ENCODE measurements at regions not wholly inside any gene's neighbourhood (a gene's known extent, or its start where the extent isn't known, plus 50 kb on each side); places are given as distances from the start of the nearest gene placed in this dataset.

DNA sequence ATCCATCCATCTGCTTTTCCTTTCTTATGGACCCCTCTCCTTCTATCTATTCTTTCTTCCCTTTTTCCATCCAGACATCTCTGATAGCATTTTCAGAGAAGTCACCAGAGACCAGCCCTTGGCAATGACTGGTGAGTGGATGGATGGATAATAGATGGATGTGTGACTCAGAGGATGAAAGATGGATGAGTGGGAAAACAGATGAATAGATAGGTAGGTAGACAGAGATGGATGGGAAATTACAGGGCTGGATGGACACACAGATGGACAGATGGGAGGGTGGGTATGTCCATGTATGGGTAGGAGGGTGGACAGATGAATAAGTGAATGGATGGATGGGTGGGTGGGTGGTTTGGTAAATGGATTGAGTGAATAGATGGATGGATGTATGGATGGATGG lies 101.0 kb downstream of the LITAF start:
- no peaks in the 10 kb centered on the region for H3K4me1 ChIP-seq (ENCODE audit: insufficient read depth, low read length)
- H3K27ac ChIP-seq (ENCODE audit: low read depth, low read length): no peak overlapping the region
- Mint-ChIP-seq H3K36me3 (peaks cover 16 to 53% of the 10 kb centered on the region in 2 donors), H3K9me3 (peaks cover 0 to 29% (median 24%) of the 10 kb centered on the region in 8 donors), H3K27me3 (no peaks in the 10 kb centered on the region), H3K27ac (peak overlapping the region in 1 of 7 donors; percentile 86), H3K4me3 (no peak overlapping the region), H3K4me1 (peaks cover 0 to 1% (median 0%) of the 10 kb centered on the region in 4 donors)
- H3K9me3 ChIP-seq (ENCODE audit: control insufficient read depth in 1 of 2, low read length in 2 of 2): no peaks in the 10 kb centered on the region
- H3K27me3 ChIP-seq (ENCODE audit: insufficient read depth, low read length): no peaks in the 10 kb centered on the region
- H3K4me3 ChIP-seq (ENCODE audit: low read length in 2 of 2): no peak overlapping the region
- no peak for DNase-seq
- POLR2A ChIA-PET (ENCODE audit: partially characterized antibody): no interaction called here
- intact Hi-C loops (cut with micrococcal nuclease): no loop called here
- H3K36me3 ChIP-seq (ENCODE audit: insufficient read depth, low read length): no peaks in the 10 kb centered on the region
- CTCF ChIA-PET (ENCODE audit: partially characterized antibody): no interaction called here

DNA sequence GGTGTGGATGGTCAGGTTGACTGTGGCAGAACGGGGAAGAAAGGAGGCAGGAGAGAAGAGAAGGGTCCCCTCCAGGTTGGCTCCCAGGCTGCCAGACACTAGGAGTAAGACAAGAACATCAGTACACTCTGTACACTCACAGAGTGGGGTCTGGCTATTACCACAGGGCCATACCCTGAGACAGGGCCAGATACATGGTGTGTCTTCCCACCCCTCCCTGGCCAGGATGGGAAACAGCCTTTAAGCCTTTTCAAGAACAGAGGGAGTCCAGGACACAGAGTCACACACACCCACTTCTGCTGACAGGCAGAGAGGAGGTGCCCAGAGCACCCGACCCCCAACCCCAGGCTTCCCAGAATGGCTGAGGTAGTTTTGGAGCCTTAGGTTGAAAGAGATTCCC lies 99.4 kb downstream of the LITAF start:
- Histone ChIP-seq H3K27ac (ENCODE audit: low read depth, low read length) (no peak overlapping the region), H3K9me3 (ENCODE audit: control insufficient read depth in 1 of 2, low read length in 2 of 2) (no peaks in the 10 kb centered on the region), H3K36me3 (ENCODE audit: insufficient read depth, low read length) (no peaks in the 10 kb centered on the region), H3K27me3 (ENCODE audit: insufficient read depth, low read length) (no peaks in the 10 kb centered on the region), H3K4me1 (ENCODE audit: insufficient read depth, low read length) (no peaks in the 10 kb centered on the region), H3K4me3 (ENCODE audit: low read length in 2 of 2) (no peak overlapping the region)
- peaks cover 0 to 1% (median 0%) of the 10 kb centered on the region in 4 donors for H3K4me1 Mint-ChIP-seq
- DNase-seq: no peak
- H3K9me3 Mint-ChIP-seq: peaks cover 0 to 24% (median 18%) of the 10 kb centered on the region in 8 donors
- intact Hi-C loops (cut with micrococcal nuclease): no loop called here
- H3K4me3 Mint-ChIP-seq: no peak overlapping the region
- ChIA-PET POLR2A (ENCODE audit: partially characterized antibody) (no interaction called here), CTCF (ENCODE audit: partially characterized antibody) (no interaction called here)
- H3K36me3 Mint-ChIP-seq: peaks cover 13 to 43% of the 10 kb centered on the region in 2 donors
- no peak overlapping the region for H3K27ac Mint-ChIP-seq
- H3K27me3 Mint-ChIP-seq: no peaks in the 10 kb centered on the region

GRCh38 chr16:11488304-11488703 lies 98.4 kb downstream of the LITAF start:
- Histone ChIP-seq H3K4me1 (ENCODE audit: insufficient read depth, low read length) (no peaks in the 10 kb centered on the region), H3K27me3 (ENCODE audit: insufficient read depth, low read length) (no peaks in the 10 kb centered on the region), H3K9me3 (ENCODE audit: control insufficient read depth in 1 of 2, low read length in 2 of 2) (no peaks in the 10 kb centered on the region), H3K27ac (ENCODE audit: low read depth, low read length) (no peak overlapping the region), H3K4me3 (ENCODE audit: low read length in 2 of 2) (no peak overlapping the region), H3K36me3 (ENCODE audit: insufficient read depth, low read length) (no peaks in the 10 kb centered on the region)
- POLR2A ChIA-PET (ENCODE audit: partially characterized antibody): no interaction called here
- H3K27ac Mint-ChIP-seq: no peak overlapping the region
- H3K4me3 Mint-ChIP-seq: no peak overlapping the region
- H3K4me1 Mint-ChIP-seq: peaks cover 0 to 4% (median 3%) of the 10 kb centered on the region in 4 donors
- H3K9me3 Mint-ChIP-seq: peaks cover 0 to 17% (median 10%) of the 10 kb centered on the region in 8 donors
- H3K36me3 Mint-ChIP-seq: peaks cover 8 to 33% of the 10 kb centered on the region in 2 donors
- DNase-seq: no peak
- H3K27me3 Mint-ChIP-seq: no peaks in the 10 kb centered on the region
- intact Hi-C loops (cut with micrococcal nuclease): no loop called here
- CTCF ChIA-PET (ENCODE audit: partially characterized antibody): no interaction called here

GRCh38 chr16:11491524-11491923 lies 95.2 kb downstream of the LITAF start:
- ChIA-PET POLR2A (ENCODE audit: partially characterized antibody) (no interaction called here), CTCF (ENCODE audit: partially characterized antibody) (no interaction called here)
- peak overlapping the region in 1 of 7 donors; percentile 14 for H3K27ac Mint-ChIP-seq
- no peaks in the 10 kb centered on the region for H3K27me3 Mint-ChIP-seq
- Histone ChIP-seq H3K9me3 (ENCODE audit: control insufficient read depth in 1 of 2, low read length in 2 of 2) (no peaks in the 10 kb centered on the region), H3K27ac (ENCODE audit: low read depth, low read length) (no peak overlapping the region), H3K4me3 (ENCODE audit: low read length in 2 of 2) (no peak overlapping the region), H3K4me1 (ENCODE audit: insufficient read depth, low read length) (peaks cover 3% of the 10 kb centered on the region), H3K27me3 (ENCODE audit: insufficient read depth, low read length) (no peaks in the 10 kb centered on the region), H3K36me3 (ENCODE audit: insufficient read depth, low read length) (no peaks in the 10 kb centered on the region)
- intact Hi-C loops (cut with micrococcal nuclease): no loop called here
- peaks cover 2 to 7% of the 10 kb centered on the region in 2 donors for H3K36me3 Mint-ChIP-seq
- peaks cover 0 to 10% (median 0%) of the 10 kb centered on the region in 8 donors for H3K9me3 Mint-ChIP-seq
- DNase-seq: no peak
- no peak overlapping the region for H3K4me3 Mint-ChIP-seq
- H3K4me1 Mint-ChIP-seq: peaks cover under 1 to 16% (median 10%) of the 10 kb centered on the region in 4 donors

GRCh38 chr16:11492808-11493530 lies 93.8 kb downstream of the LITAF start:
- no peaks in the 10 kb centered on the region for H3K27me3 ChIP-seq (ENCODE audit: insufficient read depth, low read length)
- intact Hi-C loops (cut with micrococcal nuclease): no loop called here
- Mint-ChIP-seq H3K9me3 (peaks cover 0 to 10% (median 0%) of the 10 kb centered on the region in 8 donors), H3K27ac (peak overlapping the region in 4 of 7 donors; percentile 43 to 82 (median 76)), H3K4me1 (peaks cover 5 to 30% (median 11%) of the 10 kb centered on the region in 4 donors), H3K27me3 (no peaks in the 10 kb centered on the region), H3K4me3 (no peak overlapping the region), H3K36me3 (peaks cover 2 to 4% of the 10 kb centered on the region in 2 donors)
- H3K9me3 ChIP-seq (ENCODE audit: control insufficient read depth in 1 of 2, low read length in 2 of 2): no peaks in the 10 kb centered on the region
- H3K4me1 ChIP-seq (ENCODE audit: insufficient read depth, low read length): peaks cover 3% of the 10 kb centered on the region
- no peaks in the 10 kb centered on the region for H3K36me3 ChIP-seq (ENCODE audit: insufficient read depth, low read length)
- DNase-seq: no peak
- no peak overlapping the region for H3K4me3 ChIP-seq (ENCODE audit: low read length in 2 of 2)
- CTCF ChIA-PET (ENCODE audit: partially characterized antibody): no interaction called here
- POLR2A ChIA-PET (ENCODE audit: partially characterized antibody): no interaction called here
- no peak overlapping the region for H3K27ac ChIP-seq (ENCODE audit: low read depth, low read length)

DNA sequence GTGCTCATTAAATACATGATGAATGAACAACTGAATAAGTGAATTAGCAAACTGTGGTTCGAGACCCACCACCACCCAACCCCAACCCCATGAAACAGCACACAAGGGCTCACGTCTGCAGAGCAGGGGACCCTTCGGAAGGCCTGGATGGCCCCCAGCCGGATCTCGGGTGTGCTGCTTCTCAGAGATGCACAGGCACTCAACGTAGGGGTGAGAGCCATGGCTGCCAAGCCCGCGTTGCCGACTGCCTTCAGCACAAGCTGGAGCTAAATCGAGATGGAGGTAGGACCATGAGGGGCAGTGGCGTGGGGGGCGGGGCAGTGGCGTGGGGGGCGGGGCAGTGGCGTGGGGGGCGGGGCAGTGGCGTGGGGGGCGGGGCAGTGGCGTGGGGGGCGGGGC lies 93.2 kb downstream of the LITAF start:
- Histone ChIP-seq H3K9me3 (ENCODE audit: control insufficient read depth in 1 of 2, low read length in 2 of 2) (no peaks in the 10 kb centered on the region), H3K27ac (ENCODE audit: low read depth, low read length) (no peak overlapping the region), H3K36me3 (ENCODE audit: insufficient read depth, low read length) (no peaks in the 10 kb centered on the region), H3K4me3 (ENCODE audit: low read length in 2 of 2) (no peak overlapping the region), H3K4me1 (ENCODE audit: insufficient read depth, low read length) (peaks cover 3% of the 10 kb centered on the region), H3K27me3 (ENCODE audit: insufficient read depth, low read length) (no peaks in the 10 kb centered on the region)
- Mint-ChIP-seq H3K36me3 (peaks cover 2 to 4% of the 10 kb centered on the region in 2 donors), H3K4me1 (peaks cover 5 to 31% (median 11%) of the 10 kb centered on the region in 4 donors), H3K27me3 (no peaks in the 10 kb centered on the region), H3K9me3 (peaks cover 0 to 10% (median 0%) of the 10 kb centered on the region in 8 donors), H3K27ac (peak overlapping the region in 4 of 7 donors; percentile 43 to 82 (median 76)), H3K4me3 (no peak overlapping the region)
- CTCF ChIA-PET (ENCODE audit: partially characterized antibody): no interaction called here
- intact Hi-C loops (cut with micrococcal nuclease): no loop called here
- DNase-seq: peak in 1 of 5 donors; percentile 53
- POLR2A ChIA-PET (ENCODE audit: partially characterized antibody): no interaction called here

DNA sequence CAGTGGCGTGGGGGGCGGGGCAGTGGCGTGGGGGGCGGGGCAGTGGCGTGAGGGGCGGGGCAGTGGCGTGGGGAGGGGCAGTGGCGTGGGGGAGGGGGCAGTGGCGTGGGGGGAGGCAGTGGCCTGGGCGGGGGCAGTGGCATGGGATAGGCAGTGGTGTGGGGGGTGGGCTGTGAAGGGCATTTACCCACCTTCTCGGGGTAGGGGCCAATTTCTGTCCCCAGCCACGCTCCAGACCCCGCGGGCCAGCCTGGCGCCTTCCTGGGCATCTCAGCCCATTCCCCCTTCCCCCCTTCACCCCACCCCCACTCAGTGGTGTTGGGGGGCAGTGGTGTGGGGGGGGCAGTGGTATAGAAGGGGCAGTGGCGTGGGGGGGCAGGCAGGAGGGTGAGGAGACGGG lies 92.7 kb downstream of the LITAF start:
- peaks cover 3% of the 10 kb centered on the region for H3K4me1 ChIP-seq (ENCODE audit: insufficient read depth, low read length)
- ChIA-PET CTCF (ENCODE audit: partially characterized antibody) (no interaction called here), POLR2A (ENCODE audit: partially characterized antibody) (no interaction called here)
- peaks cover 5 to 31% (median 11%) of the 10 kb centered on the region in 4 donors for H3K4me1 Mint-ChIP-seq
- H3K4me3 Mint-ChIP-seq: no peak overlapping the region
- peaks cover 0 to 10% (median 0%) of the 10 kb centered on the region in 8 donors for H3K9me3 Mint-ChIP-seq
- intact Hi-C loops (cut with micrococcal nuclease): no loop called here
- no peaks in the 10 kb centered on the region for H3K27me3 Mint-ChIP-seq
- H3K36me3 Mint-ChIP-seq: peaks cover 2 to 4% of the 10 kb centered on the region in 2 donors
- H3K4me3 ChIP-seq (ENCODE audit: low read length in 2 of 2): no peak overlapping the region
- H3K36me3 ChIP-seq (ENCODE audit: insufficient read depth, low read length): no peaks in the 10 kb centered on the region
- peak in 1 of 5 donors; percentile 41 for DNase-seq
- H3K27me3 ChIP-seq (ENCODE audit: insufficient read depth, low read length): no peaks in the 10 kb centered on the region
- H3K9me3 ChIP-seq (ENCODE audit: control insufficient read depth in 1 of 2, low read length in 2 of 2): no peaks in the 10 kb centered on the region
- H3K27ac Mint-ChIP-seq: no peak overlapping the region
- no peak overlapping the region for H3K27ac ChIP-seq (ENCODE audit: low read depth, low read length)

Data from CD4-positive, alpha-beta memory T cell (primary cell).